SK-N-SH (cell line): ENCODE measurements at regions not wholly inside any gene's neighbourhood (a gene's known extent, or its start where the extent isn't known, plus 50 kb on each side); places are given as distances from the start of the nearest gene placed in this dataset.

Experiments
- CTCF ChIA-PET: fragments of 300-600, 350-600 bp; formaldehyde crosslinking; extraction: SDS; loops from one replicate; lab custom pipeline; 2021; lab: Yijun Ruan, JAX
- POLR2A ChIA-PET: fragments of 350-600 bp; sonication (Branson Sonifier 250); formaldehyde crosslinking; extraction: SDS; loops from one replicate; lab custom pipeline; 2020; ENCODE audit warnings: antibody characterized with exemption, inconsistent platforms; lab: Yijun Ruan, JAX
- DNase-seq: peaks from one replicate; pipeline ENCODE4 v3.0.0; 2012
- H2AFZ ChIP-seq: fragments of 200-600 bp; sonication (generic); 2 replicates; pipeline ENCODE4 v1.8.1; 2016; ENCODE audit warnings: antibody characterized with exemption, mild to moderate bottlenecking, low read depth
- H3F3A ChIP-seq: fragments of 200-600 bp; sonication (generic); replicated peaks from 2 replicates; pipeline ENCODE3; 2016; ENCODE audit warnings: antibody characterized with exemption, mild to moderate bottlenecking; ENCODE audit not compliant: insufficient read depth
- H3K27ac ChIP-seq, 2 experiments: fragments of 200-500 bp in 1 of 2; fragments of 200-600 bp in 1 of 2; sonication (Bioruptor generic) in 1 of 2; sonication (generic), shearing (Covaris generic) in 1 of 2; 2 replicates each; pipeline versions ENCODE4 v1.5.1 to v1.6.1; 2014 to 2016; ENCODE audit warnings: low read depth in 2 of 2, inconsistent platforms in 1 of 2, low read length in 1 of 2, mild to moderate bottlenecking in 1 of 2, mixed read lengths in 1 of 2
- H3K27me3 ChIP-seq: fragments of 200-600 bp; sonication (generic), shearing (Covaris generic); 2 replicates; pipeline ENCODE4 v1.6.1; 2016; ENCODE audit warnings: mixed run types; ENCODE audit not compliant: insufficient read depth
- H3K36me3 ChIP-seq, 2 experiments: fragments of 200-500 bp in 1 of 2; fragments of 200-600 bp in 1 of 2; sonication (Bioruptor generic) in 1 of 2; sonication (generic) in 1 of 2; replicated peaks in 1 of 2; 2 replicates each; pipeline versions ENCODE3 to v1.5.1; 2014 to 2016; ENCODE audit warnings: low read length in 1 of 2, mild to moderate bottlenecking in 1 of 2; ENCODE audit not compliant: insufficient read depth in 2 of 2, control insufficient read depth in 1 of 2
- H3K4me1 ChIP-seq, 2 experiments: fragments of 200-500 bp in 1 of 2; fragments of 200-600 bp in 1 of 2; sonication (Bioruptor generic) in 1 of 2; sonication (generic), shearing (Covaris generic) in 1 of 2; 2 replicates each; pipeline versions ENCODE4 v1.5.1 to v1.6.1; 2014 to 2016; ENCODE audit warnings: low read depth in 1 of 2, low read length in 1 of 2, mixed run types in 1 of 2; ENCODE audit not compliant: insufficient read depth in 2 of 2, control insufficient read depth in 1 of 2
- H3K4me2 ChIP-seq: fragments of 200-600 bp; sonication (generic), shearing (Covaris generic); 2 replicates; pipeline ENCODE4 v1.6.1; 2017; ENCODE audit warnings: mixed run types
- H3K4me3 ChIP-seq, 2 experiments: fragments of 200-500 bp in 1 of 2; fragments of 200-600 bp in 1 of 2; sonication (Bioruptor generic) in 1 of 2; sonication (generic), shearing (Covaris generic) in 1 of 2; 2 replicates each; pipeline versions ENCODE4 v1.5.1 to v1.8.1; 2014 to 2016; ENCODE audit warnings: low read depth in 2 of 2, inconsistent platforms in 1 of 2, low read length in 1 of 2, mild to moderate bottlenecking in 1 of 2, mixed read lengths in 1 of 2, moderate library complexity in 1 of 2
- H3K79me2 ChIP-seq: fragments of 200-600 bp; sonication (generic); 2 replicates; pipeline ENCODE4 v1.8.1; 2017; ENCODE audit warnings: mild to moderate bottlenecking; ENCODE audit not compliant: insufficient read depth
- H3K9ac ChIP-seq: fragments of 200-600 bp; sonication (generic); 2 replicates; pipeline ENCODE4 v1.6.1; 2017; ENCODE audit warnings: mixed run types
- H3K9me2 ChIP-seq: fragments of 200-600 bp; sonication (generic); 2 replicates; pipeline ENCODE4 v1.6.1; 2017; ENCODE audit warnings: mixed run types
- H3K9me3 ChIP-seq: fragments of 200-600 bp; sonication (generic); 2 replicates; pipeline ENCODE4 v1.6.1; 2017; ENCODE audit warnings: mixed run types, mild to moderate bottlenecking, moderate library complexity
- H4K20me1 ChIP-seq: fragments of 200-600 bp; sonication (generic); 2 replicates; pipeline ENCODE4 v1.6.1; 2017; ENCODE audit warnings: mild to moderate bottlenecking, mixed run types; ENCODE audit not compliant: insufficient read depth
- ELF1 ChIP-seq: IDR thresholded peaks from 2 replicates; pipeline ENCODE4 v1.4.0; 2012
- EP300 ChIP-seq, 2 experiments: IDR thresholded peaks; 2 replicates each; pipeline versions ENCODE4 v1.4.0 to v1.6.1; 2012; ENCODE audit warnings: borderline replicate concordance in 1 of 2, low read depth in 1 of 2, low read length in 1 of 2
- FOSL2 ChIP-seq: IDR thresholded peaks from 2 replicates; pipeline ENCODE4 v1.4.0; 2012; ENCODE audit warnings: low read depth, mild to moderate bottlenecking, moderate library complexity, borderline replicate concordance
- GABPA ChIP-seq: IDR thresholded peaks from 2 replicates; pipeline ENCODE4 v1.4.0; 2012; ENCODE audit warnings: low read depth, mild to moderate bottlenecking
- IRF3 ChIP-seq: fragments of 150-350 bp; IDR thresholded peaks from 2 replicates; pipeline ENCODE4 v1.6.1; 2016; ENCODE audit warnings: mild to moderate bottlenecking, low read depth, low read length
- JUND ChIP-seq: IDR thresholded peaks from 2 replicates; pipeline ENCODE4 v1.4.0; 2012
- MEF2A ChIP-seq: IDR thresholded peaks from 2 replicates; pipeline ENCODE4 v1.4.0; 2012; ENCODE audit warnings: low read depth, borderline replicate concordance
- MXI1 ChIP-seq: IDR thresholded peaks from 2 replicates; pipeline ENCODE4 v1.6.1; 2012; ENCODE audit warnings: mild to moderate bottlenecking, low read depth, low read length, improper control_type of control experiment
- NFIC ChIP-seq: IDR thresholded peaks from 2 replicates; pipeline ENCODE4 v1.4.0; 2012; ENCODE audit warnings: borderline replicate concordance
- RAD21 ChIP-seq: IDR thresholded peaks from 2 replicates; pipeline ENCODE4 v1.6.1; 2012; ENCODE audit warnings: mild to moderate bottlenecking, low read length
- RCOR1 ChIP-seq: fragments of 150-350 bp; IDR thresholded peaks from 2 replicates; pipeline ENCODE4 v1.6.1; 2017; ENCODE audit warnings: antibody characterized with exemption, low read length
- REST ChIP-seq: IDR thresholded peaks from 2 replicates; pipeline ENCODE4 v1.6.1; 2012; ENCODE audit warnings: mild to moderate bottlenecking, low read depth, low read length, moderate library complexity
- RFX5 ChIP-seq: IDR thresholded peaks from 2 replicates; pipeline ENCODE4 v1.6.1; 2012; ENCODE audit warnings: mild to moderate bottlenecking, improper control_type of control experiment, low read length
- SIN3A ChIP-seq: IDR thresholded peaks from 2 replicates; pipeline ENCODE4 v1.6.1; 2012; ENCODE audit warnings: low read depth, mild to moderate bottlenecking, low read length, moderate library complexity, borderline replicate concordance
- TAF1 ChIP-seq: IDR thresholded peaks from 2 replicates; pipeline ENCODE4 v1.6.1; 2012; ENCODE audit warnings: low read depth, mild to moderate bottlenecking, low read length, moderate library complexity, borderline replicate concordance
- TCF12 ChIP-seq: IDR thresholded peaks from 2 replicates; pipeline ENCODE4 v1.4.0; 2012
- TEAD4 ChIP-seq: IDR thresholded peaks from 2 replicates; pipeline ENCODE4 v1.4.0; 2012; ENCODE audit warnings: mild to moderate bottlenecking, borderline replicate concordance; ENCODE audit not compliant: insufficient read depth
- USF1 ChIP-seq: IDR thresholded peaks from 2 replicates; pipeline ENCODE4 v1.4.0; 2012; ENCODE audit warnings: low read depth, borderline replicate concordance
- WGBS: methylation state at CpG from one replicate; pipeline ENCODE4 v1.1.6; 2017; ENCODE audit warnings: low lambda C conversion rate; 5-methylcytosine and 5-hydroxymethylcytosine counted together
- TF ChIP-seq, protein P1 (sequence below): IDR thresholded peaks from 2 replicates; pipeline ENCODE4; 2012

GRCh38 chr20:48146877-48147276 lies 361.6 kb upstream of the SULF2 start:
- no peaks in the 10 kb centered on the region for H3K9me3 ChIP-seq
- CTCF ChIA-PET = interaction anchor here (1.4 kb wide), 1 partner anchor 12 kb away, joined by 3 read pairs; no protein-coding TSS in a partner anchor

DNA sequence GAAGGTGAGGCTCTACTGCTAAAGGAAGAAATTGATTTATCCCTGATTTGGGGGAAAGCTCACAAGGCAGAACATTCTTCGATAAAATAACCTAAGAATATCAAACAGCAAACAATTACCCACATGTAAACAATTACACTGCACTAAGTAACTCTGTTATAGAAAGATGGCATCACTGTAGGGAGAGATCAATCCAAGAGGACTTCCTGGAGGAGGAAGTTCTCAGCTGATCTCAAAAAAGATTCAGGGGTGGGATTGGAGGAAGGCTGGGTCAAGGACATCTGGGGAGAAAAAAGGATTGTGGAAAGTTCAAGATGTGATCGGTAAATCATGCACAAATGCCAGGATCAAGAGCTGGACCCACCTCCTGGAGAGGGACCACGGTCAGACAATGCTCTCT lies 361.0 kb upstream of the SULF2 start:
- H3K9me2 ChIP-seq = no peaks in the 10 kb centered on the region
- CTCF ChIA-PET = interaction anchor here (1.4 kb wide), 1 partner anchor 13 kb away, joined by 3 read pairs; no protein-coding TSS in a partner anchor
- 51% methylated on average over 3 of the region's 3 CpGs for WGBS
- TF ChIP-seq REST (no peak), FOSL2 (no peak), IRF3 (no peak), TEAD4 (no peak), MEF2A (no peak), GABPA (no peak), USF1 (no peak), RCOR1 (no peak), RFX5 (no peak), TAF1 (no peak), JUND (no peak), TCF12 (no peak), EP300 (IDR thresholded peaks at IDR 0.05; ENCODE audit: borderline replicate concordance in 1 of 2, low read depth in 1 of 2, low read length in 1 of 2) (no peak)

More at GRCh38 chr20:48146877-48147276, 361.6 kb upstream of the SULF2 start:
- H3K4me3 ChIP-seq = no peak overlapping the region
- H3F3A ChIP-seq = no peaks in the 10 kb centered on the region
- H3K9me2 ChIP-seq = no peaks in the 10 kb centered on the region
- H2AFZ ChIP-seq = no peak overlapping the region
- H3K27ac ChIP-seq = no peak overlapping the region
- H3K79me2 ChIP-seq = no peaks in the 10 kb centered on the region
- no peak overlapping the region for H3K4me2 ChIP-seq
- H3K4me1 ChIP-seq = no peaks in the 10 kb centered on the region
- H4K20me1 ChIP-seq = no peaks in the 10 kb centered on the region
- no peak for DNase-seq
- POLR2A ChIA-PET = no interaction called here
- TF ChIP-seq RCOR1 (no peak), TCF12 (no peak), GABPA (no peak), NFIC (no peak), ELF1 (no peak), TEAD4 (no peak), MXI1 (no peak), SIN3A (no peak), JUND (no peak), IRF3 (no peak), FOSL2 (no peak), RAD21 (no peak), MEF2A (no peak)
- TF ChIP-seq, protein P1, sequence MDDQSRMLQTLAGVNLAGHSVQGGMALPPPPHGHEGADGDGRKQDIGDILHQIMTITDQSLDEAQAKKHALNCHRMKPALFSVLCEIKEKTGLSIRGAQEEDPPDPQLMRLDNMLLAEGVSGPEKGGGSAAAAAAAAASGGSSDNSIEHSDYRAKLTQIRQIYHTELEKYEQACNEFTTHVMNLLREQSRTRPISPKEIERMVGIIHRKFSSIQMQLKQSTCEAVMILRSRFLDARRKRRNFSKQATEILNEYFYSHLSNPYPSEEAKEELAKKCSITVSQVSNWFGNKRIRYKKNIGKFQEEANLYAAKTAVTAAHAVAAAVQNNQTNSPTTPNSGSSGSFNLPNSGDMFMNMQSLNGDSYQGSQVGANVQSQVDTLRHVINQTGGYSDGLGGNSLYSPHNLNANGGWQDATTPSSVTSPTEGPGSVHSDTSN = no peak
- no peak overlapping the region for H3K9ac ChIP-seq
- H3K27me3 ChIP-seq = no peaks in the 10 kb centered on the region
- H3K36me3 ChIP-seq = no peaks in the 10 kb centered on the region
- WGBS = 68% methylated on average over 7 of the region's 7 CpGs

More for the DNA sequence above, 361.0 kb upstream of the SULF2 start:
- Histone ChIP-seq H4K20me1 (no peaks in the 10 kb centered on the region), H2AFZ (no peak overlapping the region), H3K9ac (no peak overlapping the region), H3K4me2 (no peak overlapping the region), H3K9me3 (no peaks in the 10 kb centered on the region), H3K4me3 (no peak overlapping the region), H3K4me1 (no peaks in the 10 kb centered on the region), H3K36me3 (no peaks in the 10 kb centered on the region), H3K27ac (no peak overlapping the region), H3K27me3 (no peaks in the 10 kb centered on the region), H3F3A (no peaks in the 10 kb centered on the region), H3K79me2 (no peaks in the 10 kb centered on the region)
- no peak for DNase-seq
- POLR2A ChIA-PET = no interaction called here
